ENCODE measurements at regions not wholly inside any gene's neighbourhood (a gene's known extent, or its start where the extent isn't known, plus 50 kb on each side); places are given as distances from the start of the nearest gene placed in this dataset.

DNA sequence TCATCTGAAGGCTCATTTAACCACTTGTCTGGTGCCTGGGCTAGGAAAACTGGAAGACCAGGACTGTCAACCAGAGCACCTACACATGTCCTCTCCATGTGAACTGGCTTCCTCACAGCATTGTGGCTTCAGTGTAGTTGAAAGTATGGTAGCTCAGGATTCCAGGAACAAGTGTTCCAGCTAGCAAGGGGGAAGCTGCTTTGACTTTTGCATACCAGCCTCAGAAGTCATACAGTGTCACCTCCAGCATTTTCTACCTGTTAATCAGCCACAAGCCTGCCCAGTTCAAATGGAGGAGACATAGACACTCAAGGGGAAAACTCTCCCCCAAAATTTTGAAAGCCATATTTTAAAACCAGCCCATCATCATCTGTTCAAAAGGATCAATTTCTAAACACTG lies 212.8 kb upstream of the CAND1 start:
- H3K4me3 ChIP-seq (replicated peaks; ENCODE audit: low read depth, low read length), result no peak overlapping the region
- no peaks in the 10 kb centered on the region; the same call in 1 of the 2 replicates for H3K27me3 ChIP-seq (replicated peaks; ENCODE audit: control insufficient read depth, insufficient read depth, low read length)
- DNase-seq (ENCODE audit: extremely low read depth, insufficient read length), result no peak
- no peaks in the 10 kb centered on the region for H3K36me3 ChIP-seq (ENCODE audit: control insufficient read depth, insufficient read depth, low read length)
- TF ChIP-seq, protein P1, sequence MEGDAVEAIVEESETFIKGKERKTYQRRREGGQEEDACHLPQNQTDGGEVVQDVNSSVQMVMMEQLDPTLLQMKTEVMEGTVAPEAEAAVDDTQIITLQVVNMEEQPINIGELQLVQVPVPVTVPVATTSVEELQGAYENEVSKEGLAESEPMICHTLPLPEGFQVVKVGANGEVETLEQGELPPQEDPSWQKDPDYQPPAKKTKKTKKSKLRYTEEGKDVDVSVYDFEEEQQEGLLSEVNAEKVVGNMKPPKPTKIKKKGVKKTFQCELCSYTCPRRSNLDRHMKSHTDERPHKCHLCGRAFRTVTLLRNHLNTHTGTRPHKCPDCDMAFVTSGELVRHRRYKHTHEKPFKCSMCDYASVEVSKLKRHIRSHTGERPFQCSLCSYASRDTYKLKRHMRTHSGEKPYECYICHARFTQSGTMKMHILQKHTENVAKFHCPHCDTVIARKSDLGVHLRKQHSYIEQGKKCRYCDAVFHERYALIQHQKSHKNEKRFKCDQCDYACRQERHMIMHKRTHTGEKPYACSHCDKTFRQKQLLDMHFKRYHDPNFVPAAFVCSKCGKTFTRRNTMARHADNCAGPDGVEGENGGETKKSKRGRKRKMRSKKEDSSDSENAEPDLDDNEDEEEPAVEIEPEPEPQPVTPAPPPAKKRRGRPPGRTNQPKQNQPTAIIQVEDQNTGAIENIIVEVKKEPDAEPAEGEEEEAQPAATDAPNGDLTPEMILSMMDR (IDR thresholded peaks at IDR 0.05; ENCODE audit: insufficient read depth, low read length, poor library complexity, severe bottlenecking), result no peak

DNA sequence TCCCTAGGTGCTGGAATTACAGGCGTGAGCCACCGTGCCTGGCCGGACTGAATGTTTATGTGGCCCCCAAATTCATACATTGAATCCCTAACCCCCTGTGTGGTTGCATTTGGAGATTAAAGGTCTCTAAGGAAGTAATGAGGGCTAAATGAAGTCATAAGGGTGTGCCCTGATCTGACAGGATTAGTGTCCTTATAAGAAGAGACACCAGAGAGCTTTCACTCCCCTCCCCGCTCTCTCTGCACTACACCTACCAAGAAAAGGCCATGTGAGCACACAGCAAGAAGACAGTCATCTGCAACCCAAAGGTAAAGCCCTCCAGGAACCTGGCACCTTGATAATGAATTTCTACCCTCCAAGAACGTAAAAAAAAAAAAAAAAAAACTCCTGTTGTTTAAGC lies 212.1 kb upstream of the CAND1 start:
- Histone ChIP-seq H3K36me3 (ENCODE audit: control insufficient read depth, insufficient read depth, low read length) (no peaks in the 10 kb centered on the region), H3K4me3 (replicated peaks; ENCODE audit: low read depth, low read length) (no peak overlapping the region), H3K27me3 (replicated peaks; ENCODE audit: control insufficient read depth, insufficient read depth, low read length) (no peaks in the 10 kb centered on the region; the same call in 1 of the 2 replicates)
- no peak for DNase-seq (ENCODE audit: extremely low read depth, insufficient read length)
- TF ChIP-seq, protein P1 (IDR thresholded peaks at IDR 0.05; ENCODE audit: insufficient read depth, low read length, poor library complexity, severe bottlenecking), result no peak

DNA sequence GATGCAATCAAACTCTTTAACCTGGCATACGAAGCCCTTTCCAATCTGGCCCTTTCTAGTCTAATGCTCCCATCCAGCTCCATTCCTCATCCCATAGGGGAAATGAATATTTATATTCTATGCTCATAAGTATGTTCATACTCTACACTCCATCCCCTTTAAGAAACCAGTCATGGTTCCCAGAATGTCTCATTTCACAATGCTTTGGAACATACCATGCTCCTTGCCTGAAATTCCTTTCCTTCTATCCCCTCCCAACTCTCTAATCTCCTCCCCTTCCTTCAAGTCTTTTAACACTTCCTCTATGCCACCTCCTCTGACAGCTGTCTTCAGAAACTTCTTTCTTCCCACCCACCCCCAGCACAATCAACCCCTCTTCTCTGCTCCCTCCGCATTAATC lies 207.0 kb upstream of the CAND1 start:
- DNase-seq (ENCODE audit: extremely low read depth, insufficient read length), result no peak
- TF ChIP-seq, protein P1 (IDR thresholded peaks at IDR 0.05; ENCODE audit: insufficient read depth, low read length, poor library complexity, severe bottlenecking), result no peak
- Histone ChIP-seq H3K36me3 (ENCODE audit: control insufficient read depth, insufficient read depth, low read length) (no peaks in the 10 kb centered on the region), H3K4me3 (replicated peaks; ENCODE audit: low read depth, low read length) (no peak overlapping the region), H3K27me3 (replicated peaks; ENCODE audit: control insufficient read depth, insufficient read depth, low read length) (no peaks in the 10 kb centered on the region)

DNA sequence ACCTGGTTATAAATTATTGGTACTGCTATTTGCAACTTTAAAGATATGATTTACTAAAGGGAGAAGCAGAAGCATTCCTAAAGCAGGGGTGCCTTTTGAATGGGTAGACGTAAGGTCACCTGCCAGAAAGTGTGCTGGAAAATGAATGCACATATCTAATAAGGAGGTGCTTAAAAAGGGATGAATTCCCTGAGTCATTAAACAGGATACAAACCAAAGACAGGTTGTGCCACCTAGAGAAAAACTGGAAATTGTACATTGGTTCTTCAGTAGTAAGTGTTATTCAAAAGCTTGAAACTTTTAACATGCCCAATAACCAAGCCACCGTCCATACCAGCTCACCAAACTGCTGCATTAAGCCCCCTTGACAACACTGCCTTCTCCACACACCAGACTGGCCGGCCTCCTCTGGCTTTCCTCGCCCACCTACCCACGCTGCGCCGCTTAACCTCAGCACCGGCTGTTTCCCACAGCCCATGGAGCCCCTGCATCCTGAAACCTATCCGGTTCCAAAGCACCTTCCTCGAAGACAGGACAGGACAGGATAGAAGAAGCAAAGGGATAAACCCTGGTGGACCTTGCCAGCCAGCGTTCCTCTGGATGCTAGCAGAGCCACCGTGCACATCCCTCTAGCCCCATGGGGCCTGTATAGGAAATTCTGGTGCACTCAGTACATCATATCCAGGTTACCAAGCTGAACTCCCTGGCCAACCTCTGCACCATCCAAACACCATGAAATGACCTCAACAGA lies 201.5 kb upstream of the CAND1 start:
- TF ChIP-seq, protein P1 (IDR thresholded peaks at IDR 0.05; ENCODE audit: insufficient read depth, low read length, poor library complexity, severe bottlenecking), result no peak
- DNase-seq (ENCODE audit: extremely low read depth, insufficient read length), result no peak
- Histone ChIP-seq H3K4me3 (replicated peaks; ENCODE audit: low read depth, low read length) (no peak overlapping the region), H3K36me3 (ENCODE audit: control insufficient read depth, insufficient read depth, low read length) (no peaks in the 10 kb centered on the region), H3K27me3 (replicated peaks; ENCODE audit: control insufficient read depth, insufficient read depth, low read length) (peaks cover 9% of the 10 kb centered on the region)

DNA sequence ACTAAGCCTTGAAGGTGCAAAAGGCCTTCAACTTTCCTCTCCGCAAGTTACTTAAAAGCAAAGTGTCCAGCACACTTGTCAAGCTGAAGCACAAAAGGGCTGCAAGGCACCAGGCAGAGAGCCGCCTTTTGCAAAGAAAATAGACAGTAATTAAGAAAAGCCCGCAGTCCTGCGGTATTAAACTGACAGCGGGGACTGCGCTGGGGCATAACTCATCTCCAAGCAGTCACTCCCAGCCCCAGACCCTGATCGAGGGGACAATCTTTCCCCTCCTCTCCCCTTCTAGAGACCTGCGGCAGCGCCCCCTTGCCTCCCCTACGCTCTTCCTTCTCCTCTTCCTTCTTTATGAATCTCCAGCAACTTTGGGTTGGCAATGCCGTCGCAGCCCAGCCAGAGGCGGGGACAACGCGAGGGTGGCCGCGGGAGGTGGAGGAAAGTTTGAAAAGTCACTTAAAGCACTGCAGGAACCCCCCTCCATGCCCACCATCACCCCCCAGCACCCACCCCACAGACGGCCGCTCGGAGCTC lies 200.9 kb upstream of the CAND1 start:
- Histone ChIP-seq H3K36me3 (ENCODE audit: control insufficient read depth, insufficient read depth, low read length) (no peaks in the 10 kb centered on the region), H3K27me3 (replicated peaks; ENCODE audit: control insufficient read depth, insufficient read depth, low read length) (peaks cover 9% of the 10 kb centered on the region), H3K4me3 (replicated peaks; ENCODE audit: low read depth, low read length) (no peak overlapping the region; the same call in 1 of the 2 replicates)
- TF ChIP-seq, protein P1 (IDR thresholded peaks at IDR 0.05; ENCODE audit: insufficient read depth, low read length, poor library complexity, severe bottlenecking), result no peak
- no peak for DNase-seq (ENCODE audit: extremely low read depth, insufficient read length)
